GM19239 (cell line): ENCODE measurements at regions not wholly inside any gene's neighbourhood (a gene's known extent, or its start where the extent isn't known, plus 50 kb on each side); places are given as distances from the start of the nearest gene placed in this dataset.
"Not testable (repeated sequence)": the region's sequence is repeated elsewhere in the genome, so short reads cannot be mapped to it uniquely, and the experiment has no call there.

Source experiments
- DNase-seq: peaks from one replicate; pipeline ENCODE4 v3.0.0; 2011; ENCODE audit warnings: low spot score; ENCODE audit not compliant: insufficient read length
- FAIRE-seq: peaks from 2 replicates; lab custom pipeline; 2011; peaks lifted over from hg19 to GRCh38; lab: Jason Lieb, UNC

DNA sequence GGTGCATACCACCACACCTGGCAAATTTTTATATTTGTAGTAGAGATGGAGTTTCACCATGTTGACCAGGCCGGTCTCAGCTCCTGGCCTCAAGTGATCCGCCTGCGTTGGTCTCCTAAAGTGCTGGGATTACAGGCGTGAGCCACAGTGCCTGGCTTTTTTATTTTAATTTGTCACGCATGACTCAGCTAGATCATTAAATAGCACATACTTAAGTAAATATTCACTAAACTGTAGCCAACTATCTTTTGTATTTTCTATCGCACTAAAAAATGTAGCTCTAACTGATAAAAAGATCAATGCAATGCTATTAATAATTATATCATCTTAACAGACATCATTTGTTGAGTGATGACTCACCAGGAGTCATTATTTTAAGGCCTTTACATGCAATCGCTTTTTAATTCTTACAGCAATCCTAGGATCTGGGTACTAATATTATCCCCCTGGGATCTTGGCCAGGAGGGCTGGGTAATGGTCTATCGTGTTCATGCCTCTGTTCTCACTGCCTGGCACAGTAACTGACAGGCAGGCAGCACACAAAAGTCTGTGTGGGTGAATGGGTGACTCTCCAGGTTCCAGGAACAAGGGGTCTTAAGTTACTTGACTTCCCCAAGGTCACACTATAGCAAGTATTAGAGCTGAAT, 693.5 kb upstream of the EEF2KMT start:
- FAIRE-seq: no peak
- no peak for DNase-seq

- DNase-seq (no peak), FAIRE-seq (no peak)
Measured at GRCh38 chr16:5790512-5790911, 692.9 kb upstream of the EEF2KMT start.

DNA sequence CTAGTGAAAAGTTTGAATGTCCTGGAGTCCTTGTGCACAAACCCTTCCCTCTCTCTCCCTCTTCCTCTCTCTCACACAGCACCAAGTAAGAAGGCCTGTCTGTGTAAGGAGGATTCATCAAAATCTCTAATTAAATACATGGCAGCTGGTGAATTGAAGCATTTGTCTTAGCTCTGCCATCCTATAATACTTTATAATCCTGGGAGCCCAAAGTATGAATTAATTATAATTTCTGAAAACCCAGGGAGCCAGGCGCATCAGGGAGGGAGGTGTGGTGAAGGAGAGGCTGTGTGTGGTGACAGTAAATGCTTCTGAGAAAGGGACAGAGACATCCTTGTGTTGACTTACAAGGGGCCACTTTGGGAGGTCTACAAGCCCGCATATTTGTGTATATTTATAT, 691.4 kb upstream of the EEF2KMT start:
- FAIRE-seq (no peak), DNase-seq (no peak)

GRCh38 chr16:5781436-5781835, 683.8 kb upstream of the EEF2KMT start:
- no peak for DNase-seq
- FAIRE-seq: no peak

DNA sequence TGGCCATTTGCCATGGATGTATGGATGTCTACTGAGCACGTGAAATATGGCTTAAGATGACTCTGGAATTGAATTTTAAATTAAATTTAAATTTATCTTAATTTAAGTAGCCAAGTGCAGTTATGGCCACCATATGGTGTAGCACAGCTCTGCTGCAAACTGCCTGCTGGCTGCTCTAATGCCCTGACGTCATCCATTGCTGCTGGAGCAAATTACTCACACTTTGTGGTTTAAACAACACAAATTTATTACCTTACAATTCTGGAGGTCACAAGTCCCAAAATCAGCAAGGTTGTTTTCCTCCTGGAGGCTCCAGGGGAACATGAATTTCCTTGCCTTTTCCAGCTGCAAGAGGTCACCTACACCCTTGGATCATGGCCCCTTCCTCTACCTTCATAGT, 679.3 kb upstream of the EEF2KMT start:
- FAIRE-seq: no peak
- DNase-seq: no peak

- DNase-seq (no peak), FAIRE-seq (no peak)
Measured at GRCh38 chr16:5775916-5776315, 678.3 kb upstream of the EEF2KMT start.

GRCh38 chr16:5770118-5770517, 672.5 kb upstream of the EEF2KMT start:
- no peak for DNase-seq
- FAIRE-seq: no peak

- no peak for DNase-seq
- no peak for FAIRE-seq
Measured at GRCh38 chr16:5769513-5769912, 671.9 kb upstream of the EEF2KMT start.

GRCh38 chr16:5768445-5768844, 670.9 kb upstream of the EEF2KMT start:
- FAIRE-seq (no peak), DNase-seq (no peak)

DNA sequence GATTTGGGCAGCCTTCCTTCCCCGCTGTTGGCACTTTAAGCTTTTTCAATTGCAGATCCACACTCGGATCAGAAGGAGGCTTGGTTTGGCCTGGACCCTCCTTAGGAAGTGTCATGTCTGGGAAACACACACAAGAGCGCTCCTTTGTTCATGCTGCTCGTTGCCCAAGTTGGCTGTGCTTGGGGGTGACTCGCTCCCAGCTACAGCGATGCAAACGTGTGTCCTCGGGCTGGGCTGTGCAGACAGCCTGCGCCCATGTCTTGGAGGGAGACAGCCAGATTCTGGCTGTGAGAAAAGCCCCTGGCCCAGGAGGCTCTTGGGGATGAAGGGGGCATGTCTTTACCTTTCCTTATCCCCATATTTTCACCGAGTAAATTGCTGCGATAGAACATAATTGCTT, 665.6 kb upstream of the EEF2KMT start:
- FAIRE-seq (no peak), DNase-seq (no peak)

DNA sequence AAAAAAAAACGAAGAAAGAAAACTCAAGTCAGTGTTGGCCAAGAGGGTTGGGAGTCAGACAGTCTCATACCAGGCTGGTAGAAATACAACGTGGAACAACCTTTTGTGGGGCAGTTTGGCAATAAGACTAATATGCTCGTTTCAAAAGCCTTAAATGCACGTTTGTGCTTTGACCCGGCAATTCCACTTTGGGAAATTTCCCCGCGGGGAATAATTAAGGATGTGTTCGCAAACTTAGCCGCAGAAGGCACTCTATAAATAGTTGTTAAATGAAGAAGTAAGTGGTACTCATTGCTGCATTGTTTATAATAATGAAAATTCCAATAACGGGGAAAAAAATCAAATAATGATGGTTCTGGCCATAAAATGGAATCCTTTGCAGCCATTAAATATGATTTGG, 664.8 kb upstream of the EEF2KMT start:
- no peak for DNase-seq

DNA sequence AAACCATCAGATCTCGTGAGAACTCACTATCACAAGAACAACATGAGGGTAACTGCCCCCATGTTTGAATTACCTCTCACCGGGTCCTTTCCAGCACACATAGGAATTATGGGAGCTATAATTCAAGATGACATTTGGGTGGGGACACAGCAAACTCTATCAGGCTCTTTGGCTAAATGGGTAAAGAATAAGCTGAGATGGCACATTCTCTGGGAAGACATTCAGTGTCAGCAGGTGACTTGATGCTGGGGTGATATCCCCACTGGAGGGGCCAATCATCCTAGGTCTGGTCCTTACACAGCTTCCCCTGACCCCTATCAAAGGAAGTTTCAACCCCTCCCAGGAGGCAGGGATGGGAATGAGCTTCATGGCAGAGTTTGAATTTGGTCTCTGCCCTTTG, 664.0 kb upstream of the EEF2KMT start:
- DNase-seq (no peak), FAIRE-seq (no peak)

More for the DNA sequence above, 664.8 kb upstream of the EEF2KMT start:
- FAIRE-seq: no peak

DNA sequence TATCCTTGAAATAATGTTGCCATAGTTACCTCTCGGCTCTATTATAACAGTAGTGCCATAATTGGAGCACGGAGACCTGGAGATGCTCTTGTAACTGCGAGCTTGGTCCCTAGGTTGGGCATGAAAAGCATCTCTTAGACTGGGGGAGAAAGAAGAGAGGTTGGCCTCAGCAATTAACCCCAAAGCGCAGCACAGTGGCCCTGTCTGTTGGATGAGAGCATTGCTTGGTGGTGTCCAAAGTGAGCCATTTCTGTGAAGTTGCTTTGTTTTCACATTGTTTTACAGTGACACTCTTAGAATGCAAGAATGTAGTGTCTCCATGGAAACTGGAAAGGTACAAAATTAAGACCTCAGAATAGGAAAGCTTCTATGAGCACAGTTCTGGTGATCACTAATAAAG, 660.7 kb upstream of the EEF2KMT start:
- FAIRE-seq (no peak), DNase-seq (no peak)

DNA sequence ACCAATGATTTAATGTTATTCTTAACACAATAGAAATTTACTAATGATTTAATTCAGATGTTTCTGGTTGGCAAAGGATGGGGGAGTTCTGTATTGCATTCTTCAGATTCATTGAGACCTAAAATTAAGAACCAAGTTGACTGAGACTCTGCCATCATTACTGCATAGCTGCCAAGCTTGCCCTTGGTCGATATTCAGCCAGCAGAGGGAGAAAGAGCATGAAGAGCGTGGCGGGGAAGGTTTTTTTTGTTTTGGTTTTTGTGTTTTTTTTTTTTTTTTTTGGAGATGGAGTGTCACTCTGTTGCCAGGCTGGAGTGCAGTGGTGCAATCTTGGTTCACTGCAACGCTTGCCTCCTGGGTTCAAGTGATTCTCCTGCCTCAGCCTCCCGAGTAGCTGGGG, 659.4 kb upstream of the EEF2KMT start:
- FAIRE-seq: no peak
- no peak for DNase-seq

DNA sequence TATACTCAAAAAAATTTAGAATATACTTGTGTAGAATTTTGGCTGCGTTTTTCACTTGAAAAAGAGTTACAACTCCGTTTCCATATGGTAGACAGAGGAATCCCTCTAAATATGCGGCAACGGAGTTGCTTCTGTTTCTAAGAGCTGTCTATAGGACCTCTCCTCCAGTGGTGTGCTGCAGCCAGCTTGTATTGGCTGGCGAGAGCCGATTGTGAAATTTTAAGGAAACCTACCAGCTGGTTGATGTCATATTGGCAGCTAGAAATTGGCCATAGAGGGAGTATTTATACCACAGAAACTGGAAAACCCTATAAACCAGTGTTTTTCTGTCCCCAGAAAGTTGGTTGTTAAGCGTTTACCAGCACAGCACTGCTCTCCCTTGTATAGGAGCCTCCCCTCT, 655.8 kb upstream of the EEF2KMT start:
- FAIRE-seq: no peak
- no peak for DNase-seq

GRCh38 chr16:5751216-5751615, 653.6 kb upstream of the EEF2KMT start:
- no peak for FAIRE-seq
- DNase-seq: no peak

DNA sequence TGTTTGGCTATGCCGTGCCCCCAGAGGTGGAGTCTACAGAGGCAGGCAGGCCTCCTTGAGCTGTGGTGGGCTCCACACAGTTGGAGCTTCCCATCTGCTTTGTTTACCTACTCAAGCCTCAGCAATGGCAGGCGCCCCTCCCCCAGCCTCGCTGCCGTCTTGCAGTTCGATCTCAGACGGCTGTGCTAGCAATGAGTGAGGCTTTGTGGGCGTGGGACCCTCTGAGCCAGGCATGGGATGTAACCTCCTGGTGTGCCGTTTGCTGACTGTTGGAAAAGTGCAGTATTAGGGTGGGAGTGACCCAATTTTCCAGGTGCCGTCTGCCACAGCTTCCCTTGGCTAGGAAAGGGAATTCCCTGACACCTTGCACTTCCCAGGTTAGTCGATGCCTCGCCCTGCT, 652.8 kb upstream of the EEF2KMT start:
- not testable (repeated sequence) for FAIRE-seq, DNase-seq

DNA sequence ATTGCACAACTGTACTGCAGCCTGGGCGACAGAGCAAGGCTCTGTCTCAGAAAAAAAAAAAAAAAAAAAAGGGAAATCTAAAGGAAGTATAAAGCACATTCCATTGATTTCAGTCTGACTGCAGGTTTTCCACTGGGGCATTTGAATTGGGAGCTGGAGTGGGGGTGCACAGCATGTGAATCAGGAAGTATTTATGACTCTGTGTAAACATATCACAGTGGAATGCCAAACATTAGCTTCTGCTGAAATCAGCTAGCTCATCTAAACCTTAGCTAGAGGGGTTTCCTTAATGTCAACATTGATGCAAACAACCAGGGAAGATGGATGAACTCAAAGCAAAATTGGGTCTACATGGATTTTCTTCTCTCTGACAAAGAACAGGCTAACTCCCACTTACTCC, 641.0 kb upstream of the EEF2KMT start:
- no peak for DNase-seq
- FAIRE-seq: no peak

- FAIRE-seq: no peak
- no peak for DNase-seq
Measured at GRCh38 chr16:5736209-5736930, 638.8 kb upstream of the EEF2KMT start.

- DNase-seq: no peak
- no peak for FAIRE-seq
Measured at GRCh38 chr16:5735444-5735843, 637.8 kb upstream of the EEF2KMT start.

DNA sequence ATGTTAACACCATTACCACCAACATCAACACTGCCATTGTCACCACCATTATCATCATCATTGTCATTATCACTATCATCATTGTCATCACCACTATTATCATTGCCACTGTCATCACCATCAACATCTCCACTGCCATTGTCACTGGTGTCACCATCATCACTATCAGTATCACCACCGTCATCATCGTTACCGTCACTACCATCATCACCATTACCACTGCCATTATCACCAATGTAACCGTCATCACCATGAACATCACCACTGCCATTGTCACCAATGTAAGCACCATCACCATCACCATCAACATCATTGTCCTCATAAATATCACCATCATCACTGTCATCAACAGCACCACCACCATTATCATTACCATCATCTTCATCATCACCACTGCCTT, 633.2 kb upstream of the EEF2KMT start:
- FAIRE-seq (no peak), DNase-seq (no peak)

DNA sequence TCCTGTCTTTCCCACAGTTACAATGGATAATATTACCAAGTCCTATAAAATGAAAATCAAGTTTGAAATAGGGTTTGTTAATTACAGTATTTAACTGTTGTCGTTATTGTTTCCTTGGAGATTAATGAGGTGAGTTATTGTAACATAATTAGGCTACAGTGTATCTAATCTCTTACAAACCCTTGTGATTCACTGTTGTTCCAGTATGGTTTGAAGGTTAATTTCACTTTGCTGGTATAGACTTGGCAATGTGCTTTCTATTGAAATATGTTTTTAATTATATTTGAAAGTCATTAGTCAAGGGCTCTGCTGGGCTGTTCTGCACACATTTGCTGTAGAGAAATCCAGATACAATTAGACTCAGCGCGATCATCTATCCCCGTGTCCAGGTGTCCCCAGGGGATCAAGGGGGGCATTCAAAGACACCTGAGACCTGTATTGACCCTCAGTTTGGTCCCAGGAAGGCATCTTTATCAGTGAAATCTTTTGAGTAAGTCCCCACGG, 624.6 kb upstream of the EEF2KMT start:
- FAIRE-seq: no peak
- DNase-seq: no peak
